MCF 10A (cell line): ENCODE measurements at regions not wholly inside any gene's neighbourhood (a gene's known extent, or its start where the extent isn't known, plus 50 kb on each side); places are given as distances from the start of the nearest gene placed in this dataset.
A peak's percentile ranks its signal among the peaks of the same experiment; 100 is the strongest.

Source experiments
- BruUV-seq: library from RNA; stranded (reverse); fragments of 400-500 nt; replicated peaks from 2 replicates; lab custom pipeline; 2021; lab: Mats Ljungman, UMichigan
- CTCF ChIA-PET: fragments of 300-600 bp; sonication (Branson Sonifier 250); formaldehyde crosslinking; extraction: SDS; loops from one replicate; lab custom pipeline; 2021; ENCODE audit warnings: antibody characterized with exemption, inconsistent platforms; lab: Yijun Ruan, JAX
- POLR2A ChIA-PET: fragments of 300-600, 350-650 bp; sonication (Branson Sonifier 250); formaldehyde crosslinking; extraction: SDS; loops from one replicate; lab custom pipeline; 2020; ENCODE audit warnings: antibody characterized with exemption, inconsistent platforms; lab: Yijun Ruan, JAX
- DNase-seq: peaks from one replicate; pipeline ENCODE4 v3.0.0-alpha.2; 2018; ENCODE audit not compliant: unreplicated experiment
- H3K27ac Mint-ChIP-seq: one replicate; pipeline ENCODE4 v1.8.0; 2022; ENCODE audit warnings: mild to moderate bottlenecking, low read depth, mixed read lengths; ENCODE audit not compliant: unreplicated experiment
- H3K27me3 Mint-ChIP-seq: one replicate; pipeline ENCODE4 v1.8.0; 2022; ENCODE audit warnings: mixed read lengths; ENCODE audit not compliant: insufficient read depth, unreplicated experiment
- H3K36me3 Mint-ChIP-seq: one replicate; pipeline ENCODE4 v1.8.0; 2022; ENCODE audit warnings: mild to moderate bottlenecking, moderate library complexity, mixed read lengths; ENCODE audit not compliant: insufficient read depth, unreplicated experiment
- H3K4me1 Mint-ChIP-seq: one replicate; pipeline ENCODE4 v1.8.0; 2022; ENCODE audit warnings: mixed read lengths; ENCODE audit not compliant: insufficient read depth, unreplicated experiment
- H3K4me3 Mint-ChIP-seq: one replicate; pipeline ENCODE4 v1.8.0; 2022; ENCODE audit warnings: mild to moderate bottlenecking, moderate library complexity, mixed read lengths; ENCODE audit not compliant: unreplicated experiment
- H3K9me3 Mint-ChIP-seq: one replicate; pipeline ENCODE4 v1.8.0; 2022; ENCODE audit warnings: mixed read lengths; ENCODE audit not compliant: unreplicated experiment
- CTCF ChIP-seq: fragments of 200-600 bp; IDR thresholded peaks from one replicate; pipeline ENCODE4 v1.8.0; 2022; ENCODE audit warnings: antibody characterized with exemption, mild to moderate bottlenecking; ENCODE audit not compliant: unreplicated experiment
- intact Hi-C: fragments of 100-400 bp; cut with micrococcal nuclease; formaldehyde crosslinking; loops from 2 replicates; pipeline ENCODE4 v1.14.1; 2022

- ChIA-PET CTCF (no interaction called here), POLR2A (no interaction called here)
- no peak for TF ChIP-seq CTCF
- Mint-ChIP-seq H3K4me1 (no peaks in the 10 kb centered on the region), H3K27me3 (no peaks in the 10 kb centered on the region), H3K9me3 (no peaks in the 10 kb centered on the region), H3K27ac (no peak overlapping the region), H3K4me3 (no peak overlapping the region), H3K36me3 (no peaks in the 10 kb centered on the region)
- BruUV-seq, result no TSS peak
- intact Hi-C loops, result no loop called here
- DNase-seq, result no peak
Observed at GRCh38 chr5:30343707-30344106, 849.8 kb upstream of the CDH6 start.

- Mint-ChIP-seq H3K36me3 (no peaks in the 10 kb centered on the region), H3K27ac (no peak overlapping the region), H3K4me3 (no peak overlapping the region), H3K9me3 (no peaks in the 10 kb centered on the region), H3K27me3 (no peaks in the 10 kb centered on the region), H3K4me1 (peaks cover 13% of the 10 kb centered on the region)
- intact Hi-C loops, result no loop called here
- ChIA-PET POLR2A (no interaction called here), CTCF (no interaction called here)
- no TSS peak for BruUV-seq
- no peak for DNase-seq
- TF ChIP-seq CTCF, result no peak
Observed at GRCh38 chr5:30341466-30341865, 852.0 kb upstream of the CDH6 start.

- POLR2A ChIA-PET, result interaction anchor here (0.7 kb wide), 1 partner anchor 1110 kb away, joined by 4 read pairs; no protein-coding TSS in a partner anchor
- no peaks in the 10 kb centered on the region for H3K9me3 Mint-ChIP-seq
- peak overlapping the region; percentile 11 for H3K4me3 Mint-ChIP-seq
- no peaks in the 10 kb centered on the region for H3K36me3 Mint-ChIP-seq
- no peak for TF ChIP-seq CTCF
- intact Hi-C loops, result no loop called here
- peaks cover 15% of the 10 kb centered on the region for H3K4me1 Mint-ChIP-seq
- no TSS peak for BruUV-seq
- H3K27me3 Mint-ChIP-seq, result no peaks in the 10 kb centered on the region
- peak overlapping the region; percentile 57 for H3K27ac Mint-ChIP-seq
- CTCF ChIA-PET, result no interaction called here
- no peak for DNase-seq
Observed at GRCh38 chr5:30337084-30337573, 856.4 kb upstream of the CDH6 start.

- intact Hi-C loops, result no loop called here
- BruUV-seq, result no TSS peak
- Mint-ChIP-seq H3K27ac (no peak overlapping the region), H3K27me3 (no peaks in the 10 kb centered on the region), H3K36me3 (no peaks in the 10 kb centered on the region), H3K4me1 (peaks cover 2% of the 10 kb centered on the region), H3K4me3 (no peak overlapping the region), H3K9me3 (no peaks in the 10 kb centered on the region)
- ChIA-PET CTCF (no interaction called here), POLR2A (interaction anchor here (0.7 kb wide), 1 partner anchor 9 kb away, joined by 3 read pairs; no protein-coding TSS in a partner anchor)
- TF ChIP-seq CTCF, result no peak
- DNase-seq, result no peak
Observed at GRCh38 chr5:30331534-30331933, 862.0 kb upstream of the CDH6 start.
